ENCODE measurements at regions not wholly inside any gene's neighbourhood (a gene's known extent, or its start where the extent isn't known, plus 50 kb on each side); places are given as distances from the start of the nearest gene placed in this dataset.

GRCh38 chr11:79919350-79919749, 478.5 kb upstream of the TENM4 start:
- intact Hi-C loops (cut with DNase I): no loop called here
- H3K4me1 ChIP-seq: peaks cover 0 to 4% (median 0%) of the 10 kb centered on the region in 12 donors
- DNase-seq (no peak), ATAC-seq (no peak)
- TF ChIP-seq CTCF (IDR thresholded peaks at IDR 0.05): no peak
- no peak for TF ChIP-seq POLR2A (IDR thresholded peaks at IDR 0.05)
- no peak overlapping the region for H3K4me3 ChIP-seq
- H3K27ac ChIP-seq: no peak overlapping the region
- no peaks in the 10 kb centered on the region for H3K27me3 ChIP-seq
- no peaks in the 10 kb centered on the region for H3K9me3 ChIP-seq
- no peaks in the 10 kb centered on the region for H3K36me3 ChIP-seq

GRCh38 chr11:79918846-79919245, 478.0 kb upstream of the TENM4 start:
- ATAC-seq (no peak), DNase-seq (no peak)
- H3K27ac ChIP-seq: no peak overlapping the region
- no peak overlapping the region for H3K4me3 ChIP-seq
- no peaks in the 10 kb centered on the region for H3K9me3 ChIP-seq
- TF ChIP-seq POLR2A (IDR thresholded peaks at IDR 0.05) (no peak), CTCF (IDR thresholded peaks at IDR 0.05) (no peak)
- 49 to 60% (median 58%) methylated on average over 1 of the region's 1 CpG for WGBS, 4 donors
- H3K36me3 ChIP-seq: no peaks in the 10 kb centered on the region
- no peaks in the 10 kb centered on the region for H3K27me3 ChIP-seq
- intact Hi-C loops (cut with DNase I): no loop called here
- peaks cover 0 to 4% (median 0%) of the 10 kb centered on the region in 12 donors for H3K4me1 ChIP-seq

DNA sequence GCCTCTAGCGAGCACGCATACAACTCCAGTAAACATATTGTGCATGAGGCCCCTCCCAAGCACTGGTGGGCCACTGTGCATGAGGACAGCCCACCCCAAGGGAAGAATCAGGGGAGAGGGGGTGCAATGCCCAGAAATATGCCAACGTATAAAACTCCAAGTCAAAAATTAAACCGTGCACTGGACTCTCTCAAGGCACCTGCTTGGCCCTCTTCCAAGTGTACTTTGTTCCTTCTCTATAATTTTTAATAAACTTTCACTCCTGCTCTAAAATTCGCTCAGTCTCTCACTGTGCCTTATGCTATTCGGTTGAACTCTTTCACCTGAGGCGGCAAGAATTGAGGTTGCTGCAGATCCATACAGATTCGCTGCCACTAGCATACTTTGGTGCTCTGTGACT, 465.3 kb upstream of the TENM4 start:
- no peaks in the 10 kb centered on the region for H3K36me3 ChIP-seq
- no peak for ATAC-seq
- 88 to 92% (median 90%) methylated on average over 8 of the region's 8 CpGs for WGBS, 4 donors

DNA sequence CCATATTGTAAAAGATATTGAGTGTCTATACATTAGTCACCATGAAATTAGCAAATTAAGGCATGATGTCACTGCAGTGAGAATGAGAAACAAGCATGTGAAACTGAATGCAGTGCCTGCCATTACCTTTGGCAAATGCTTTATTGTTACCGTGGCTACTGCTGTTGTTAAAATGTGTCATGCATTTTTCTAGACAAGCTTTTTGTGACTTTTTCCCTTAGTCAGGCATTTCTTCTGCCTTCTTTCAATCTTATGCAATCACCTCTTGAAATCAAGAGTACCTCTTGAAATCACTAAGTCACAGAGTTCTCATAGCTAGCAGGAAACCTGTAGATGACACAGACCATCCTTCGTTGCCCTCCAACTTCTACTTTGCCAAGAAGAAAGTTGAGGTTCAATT, 461.7 kb upstream of the TENM4 start:
- TF ChIP-seq POLR2A (IDR thresholded peaks at IDR 0.05): no peak
- no peak for TF ChIP-seq CTCF (IDR thresholded peaks at IDR 0.05)
- H3K4me3 ChIP-seq: no peak overlapping the region
- DNase-seq (no peak), ATAC-seq (no peak)
- H3K4me1 ChIP-seq: no peaks in the 10 kb centered on the region
- no peak overlapping the region for H3K27ac ChIP-seq
- no peaks in the 10 kb centered on the region for H3K27me3 ChIP-seq
- intact Hi-C loops (cut with DNase I): no loop called here
- WGBS, 4 donors: 76 to 85% (median 80%) methylated on average over 2 of the region's 2 CpGs
- H3K9me3 ChIP-seq: no peaks in the 10 kb centered on the region
- no peaks in the 10 kb centered on the region for H3K36me3 ChIP-seq

More for the DNA sequence above, 465.3 kb upstream of the TENM4 start:
- Histone ChIP-seq H3K9me3 (peaks cover 0 to 9% (median 0%) of the 10 kb centered on the region in 12 donors), H3K27ac (no peak overlapping the region), H3K4me1 (no peaks in the 10 kb centered on the region), H3K4me3 (no peak overlapping the region), H3K27me3 (no peaks in the 10 kb centered on the region)
- no peak for TF ChIP-seq POLR2A (IDR thresholded peaks at IDR 0.05)
- TF ChIP-seq CTCF (IDR thresholded peaks at IDR 0.05): no peak
- intact Hi-C loops (cut with DNase I): no loop called here
- no peak for DNase-seq

Data from heart left ventricle (tissue), 16 donors.